ENCODE measurements at regions not wholly inside any gene's neighbourhood (a gene's known extent, or its start where the extent isn't known, plus 50 kb on each side); places are given as distances from the start of the nearest gene placed in this dataset.
"Not testable (repeated sequence)": the region's sequence is repeated elsewhere in the genome, so short reads cannot be mapped to it uniquely, and the experiment has no call there.

GRCh38 chr6:26267083-26267589 is 97.9 kb upstream of the BTN3A2 start:
- DNase-seq = no peak

GRCh38 chr6:26268659-26269402 is 96.2 kb upstream of the BTN3A2 start:
- DNase-seq = peak; percentile 53

- peak; percentile 23 for DNase-seq
Observed at GRCh38 chr6:26269531-26270485, 95.2 kb upstream of the BTN3A2 start.

GRCh38 chr6:26270486-26270861 is 94.5 kb upstream of the BTN3A2 start:
- DNase-seq = peak; percentile 37

- DNase-seq = peak; percentile 78
Observed at GRCh38 chr6:26270903-26271667, 93.9 kb upstream of the BTN3A2 start.

GRCh38 chr6:26271668-26272024 is 93.4 kb upstream of the BTN3A2 start:
- DNase-seq = no peak

GRCh38 chr6:26272171-26272637 is 92.8 kb upstream of the BTN3A2 start:
- peak; percentile 66 for DNase-seq

- no peak for DNase-seq
Observed at GRCh38 chr6:26273673-26274588, 91.1 kb upstream of the BTN3A2 start.

GRCh38 chr6:26275663-26276062 is 89.3 kb upstream of the BTN3A2 start:
- DNase-seq = no peak

- no peak for DNase-seq
Observed at GRCh38 chr6:26276841-26277648, 88.0 kb upstream of the BTN3A2 start.

GRCh38 chr6:26278536-26278935 is 86.5 kb upstream of the BTN3A2 start:
- no peak for DNase-seq

- not testable (repeated sequence) for DNase-seq
Observed at GRCh38 chr6:26279371-26279770, 85.6 kb upstream of the BTN3A2 start.

- no peak for DNase-seq
Observed at GRCh38 chr6:26280407-26280806, 84.6 kb upstream of the BTN3A2 start.

GRCh38 chr6:26284537-26285142 is 80.4 kb upstream of the BTN3A2 start:
- DNase-seq = peak; percentile 70

GRCh38 chr6:26285143-26286134 is 79.6 kb upstream of the BTN3A2 start:
- peak; percentile 98 for DNase-seq

GRCh38 chr6:26286168-26286877 is 78.7 kb upstream of the BTN3A2 start:
- DNase-seq = peak; percentile 64

GRCh38 chr6:26288155-26288554 is 76.8 kb upstream of the BTN3A2 start:
- no peak for DNase-seq

- no peak for DNase-seq
Observed at GRCh38 chr6:26290941-26291340, 74.1 kb upstream of the BTN3A2 start.
